GM18526 (cell line): ENCODE measurements at regions not wholly inside any gene's neighbourhood (a gene's known extent, or its start where the extent isn't known, plus 50 kb on each side); places are given as distances from the start of the nearest gene placed in this dataset.

Experiments used
- POLR2A ChIP-seq: IDR thresholded peaks from 3 replicates; pipeline ENCODE4 v1.6.1; 2011; ENCODE audit not compliant: insufficient read length; ENCODE audit errors: extremely low read depth

DNA sequence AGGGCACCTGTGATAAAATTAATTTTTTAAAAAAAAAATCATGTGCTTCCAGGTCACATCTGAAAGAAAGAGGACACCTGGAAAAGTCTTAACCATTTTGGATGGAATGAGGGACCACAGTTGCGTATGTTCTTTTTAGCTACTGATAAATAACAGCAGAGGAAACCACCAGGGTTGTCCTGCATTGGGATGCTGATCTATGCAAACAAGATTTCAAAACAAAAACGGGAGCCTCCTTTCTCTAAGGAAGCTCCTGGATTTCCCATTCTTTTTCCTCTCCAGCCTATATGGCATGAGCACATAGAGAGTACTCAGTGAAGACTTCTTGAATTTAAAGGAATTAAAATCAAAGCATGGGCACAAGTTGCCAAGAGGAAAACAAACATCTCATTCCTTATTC is 145.6 kb upstream of the THBS1 start:
- no peak for TF ChIP-seq POLR2A

DNA sequence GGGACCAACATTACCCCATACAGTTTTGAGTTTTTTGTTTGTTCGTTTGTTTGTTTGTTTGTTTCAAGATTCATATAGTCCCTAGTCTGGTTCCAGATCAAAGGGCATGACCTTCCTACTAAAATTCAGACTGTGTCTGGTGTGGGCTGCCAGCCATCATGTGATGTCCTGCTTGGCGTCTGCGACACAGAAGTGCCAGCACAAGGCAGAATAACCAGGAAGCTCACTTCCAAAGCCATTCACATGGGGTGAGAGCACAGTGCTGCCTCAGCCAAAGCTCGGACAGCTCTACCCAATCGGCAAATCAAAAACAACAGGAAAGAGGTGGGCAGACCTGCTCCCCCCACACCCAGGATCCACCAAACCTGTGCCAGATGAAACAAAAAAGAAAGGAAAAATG is 142.6 kb upstream of the THBS1 start:
- TF ChIP-seq POLR2A = no peak

DNA sequence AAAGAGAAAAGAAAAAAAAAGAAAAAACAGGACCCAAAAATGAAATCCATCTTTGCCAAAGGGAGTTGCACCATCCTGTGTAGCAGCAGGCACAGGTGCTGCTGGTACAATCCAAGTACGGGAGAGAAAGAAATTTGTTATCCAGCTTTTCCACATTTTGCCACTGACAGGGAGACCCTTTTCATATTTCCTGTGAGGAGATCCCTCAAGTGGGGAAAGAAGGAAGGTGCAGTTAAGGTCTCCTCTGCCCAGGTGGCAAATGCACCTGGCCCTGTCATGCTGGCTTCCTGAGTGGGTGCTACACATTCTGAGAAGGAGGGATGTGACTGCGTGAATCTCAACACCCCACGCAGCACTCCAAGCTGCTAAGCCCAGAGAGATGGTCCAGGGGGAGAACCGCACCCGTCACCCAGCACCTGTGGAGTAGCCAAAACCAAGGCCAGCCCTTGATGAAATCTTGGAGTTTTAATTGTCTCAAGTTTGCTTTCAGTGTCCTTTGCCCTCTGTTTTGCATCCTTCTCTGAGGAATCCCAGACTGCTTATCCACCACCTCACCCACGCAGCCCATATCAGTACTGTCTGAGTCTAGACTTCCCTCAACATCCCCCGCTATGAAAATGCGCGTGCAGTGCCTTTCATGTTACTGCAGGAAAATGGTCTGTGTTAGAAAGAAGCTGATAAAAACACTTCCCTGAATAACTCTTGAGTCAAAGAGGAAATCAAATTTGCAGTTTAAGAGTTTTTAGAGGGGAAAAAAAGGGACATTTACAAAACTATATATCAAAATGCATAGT is 141.9 kb upstream of the THBS1 start:
- no peak for TF ChIP-seq POLR2A

DNA sequence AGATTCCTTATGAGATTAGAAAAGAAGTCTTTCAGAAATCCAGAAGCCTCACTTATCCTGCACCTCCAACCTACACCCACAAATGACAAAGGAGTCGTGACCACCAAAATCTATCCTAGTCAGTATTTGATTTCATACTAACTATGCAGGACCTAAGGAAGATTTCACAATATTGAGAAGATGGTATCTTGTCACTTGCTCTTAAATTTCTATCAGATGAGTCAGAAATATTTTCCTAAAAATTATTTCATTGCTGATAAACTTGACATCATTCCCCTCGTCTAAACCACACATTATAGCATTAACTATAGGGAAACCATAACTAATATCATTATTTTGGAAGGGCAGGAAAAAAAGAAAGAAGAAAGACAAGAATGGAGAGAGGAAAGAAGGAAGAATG is 138.0 kb upstream of the THBS1 start:
- TF ChIP-seq POLR2A = no peak

DNA sequence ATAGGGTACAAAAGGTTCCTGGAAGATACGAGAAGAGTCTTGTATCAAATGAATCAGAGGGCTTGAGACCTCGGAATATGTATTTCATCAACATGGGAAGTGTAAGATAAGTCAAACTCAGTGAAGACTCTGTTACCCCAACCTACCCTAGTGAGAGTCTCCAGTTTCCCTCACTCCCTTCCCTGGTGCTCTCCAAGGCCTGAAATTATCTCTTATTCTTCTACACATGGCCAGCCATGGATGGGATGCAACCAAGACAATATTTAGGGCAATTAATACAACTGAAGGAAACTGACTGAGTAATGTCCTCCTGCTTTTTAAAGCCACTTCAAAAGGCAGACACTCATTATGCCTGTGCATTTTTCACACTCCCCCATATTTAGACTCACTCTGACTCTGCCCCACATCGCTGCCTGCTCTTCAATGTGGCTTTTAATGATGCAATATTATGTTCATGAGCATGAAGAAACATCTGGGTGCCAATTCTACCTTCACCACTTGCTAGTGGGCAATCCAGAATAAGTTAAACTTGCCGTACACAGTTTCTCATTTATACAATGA is 137.1 kb upstream of the THBS1 start:
- no peak for TF ChIP-seq POLR2A

DNA sequence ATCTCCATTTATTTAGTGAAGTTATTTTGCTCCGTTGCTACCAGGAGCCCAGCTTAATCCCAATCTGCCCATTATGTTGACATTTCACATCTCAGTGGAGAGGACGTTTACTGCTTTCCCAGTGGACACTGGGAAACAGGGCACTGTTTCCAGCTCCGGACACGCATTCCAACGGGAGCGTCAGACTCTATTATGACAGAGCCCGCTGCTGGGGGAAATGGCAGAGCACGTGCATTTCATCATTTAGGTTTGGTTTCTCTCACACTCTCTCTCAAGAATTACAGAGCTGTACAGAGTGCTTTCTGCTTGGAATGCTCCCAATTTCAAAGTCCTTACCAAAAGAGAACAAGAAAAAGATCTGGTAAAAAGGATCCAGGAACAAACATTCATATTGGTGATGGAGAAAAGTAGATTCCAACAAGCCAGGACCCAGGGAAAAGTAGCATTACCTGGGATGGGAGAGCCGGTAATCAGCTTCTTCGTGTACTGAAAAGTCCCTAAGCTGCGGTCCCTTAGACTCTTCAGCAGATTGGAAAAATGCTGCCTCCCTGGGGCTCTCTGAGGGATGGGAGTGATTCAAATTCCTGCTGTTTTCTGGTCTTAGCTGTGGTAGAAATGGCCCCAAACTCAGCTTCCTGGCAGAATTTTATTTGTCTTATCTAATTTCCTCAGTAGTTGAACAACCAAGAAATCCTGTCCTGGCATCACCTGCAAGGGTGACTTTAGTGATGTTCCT is 136.0 kb upstream of the THBS1 start:
- TF ChIP-seq POLR2A = no peak

DNA sequence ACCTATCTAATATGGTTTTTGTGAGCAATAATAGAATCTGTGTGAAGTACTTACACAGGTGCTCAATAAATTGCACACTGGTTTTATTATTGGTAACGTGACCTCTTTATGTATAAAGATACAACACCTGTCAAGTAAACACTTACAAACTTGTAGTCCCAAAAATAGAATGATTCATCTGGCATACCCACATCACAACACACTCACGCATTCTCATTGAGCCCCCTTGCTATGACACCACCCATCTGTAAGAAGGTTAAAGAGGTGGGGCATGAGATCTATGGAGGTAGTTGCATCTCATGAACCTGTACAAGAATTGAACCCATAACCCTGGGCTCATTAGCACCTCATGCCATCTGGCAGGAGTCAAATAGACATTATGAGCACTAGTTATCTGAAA is 134.9 kb upstream of the THBS1 start:
- no peak for TF ChIP-seq POLR2A

DNA sequence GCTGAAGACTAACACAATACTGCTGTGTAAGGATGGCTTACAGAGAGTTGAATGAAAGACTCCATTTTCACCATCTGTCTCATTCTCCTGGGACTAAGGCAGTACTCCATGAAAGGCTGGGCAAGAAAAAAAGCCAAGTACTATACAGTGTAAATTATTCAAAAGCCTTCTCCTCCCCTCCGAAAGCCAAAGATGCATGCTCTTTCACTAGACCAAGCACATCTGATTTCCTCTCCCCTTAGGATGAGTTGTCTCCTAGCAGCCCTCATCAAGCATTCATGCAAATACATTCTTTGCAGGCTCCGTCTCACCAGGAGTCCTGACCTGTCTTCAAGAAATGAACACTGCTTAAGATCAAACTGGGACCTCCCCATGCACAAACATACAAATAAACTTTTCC is 133.5 kb upstream of the THBS1 start:
- TF ChIP-seq POLR2A = no peak

DNA sequence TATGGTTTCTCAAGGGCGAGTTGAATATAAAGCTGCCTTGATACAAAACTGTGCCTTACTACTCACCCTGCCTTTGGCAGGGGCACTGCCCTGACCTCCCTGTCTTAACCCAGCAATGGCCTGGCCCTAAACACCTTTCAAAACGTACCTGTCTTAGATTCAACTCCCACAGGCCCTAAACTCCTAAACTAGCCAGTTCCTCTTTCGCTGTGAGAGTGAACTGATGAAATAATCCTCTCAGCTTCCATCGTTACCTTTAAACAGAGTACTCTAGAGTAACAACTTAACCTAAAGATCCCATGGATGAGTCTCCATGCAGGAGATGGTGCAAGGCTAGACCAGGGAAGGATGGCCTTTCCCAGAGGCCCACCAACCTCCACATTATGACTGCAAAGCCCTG is 133.0 kb upstream of the THBS1 start:
- TF ChIP-seq POLR2A = no peak

DNA sequence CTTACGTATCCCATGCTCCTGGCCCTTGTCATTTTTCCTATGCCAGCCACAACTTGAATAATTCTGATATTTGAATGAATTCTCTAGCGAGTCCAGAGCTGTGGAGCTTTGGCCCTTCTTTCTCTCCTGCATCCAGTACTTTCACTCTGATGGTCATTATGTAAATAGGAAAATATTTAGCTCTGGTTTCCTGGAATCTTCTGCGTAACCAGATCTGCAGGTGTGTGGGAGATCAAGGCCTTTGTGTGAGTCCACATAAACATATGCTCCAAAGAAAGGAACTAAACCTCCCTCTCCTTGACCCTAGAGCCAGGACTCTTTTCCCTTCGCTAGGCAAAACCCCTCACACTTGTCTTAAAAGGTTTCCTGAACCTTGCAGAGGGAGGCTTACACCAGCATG is 132.5 kb upstream of the THBS1 start:
- TF ChIP-seq POLR2A = no peak

DNA sequence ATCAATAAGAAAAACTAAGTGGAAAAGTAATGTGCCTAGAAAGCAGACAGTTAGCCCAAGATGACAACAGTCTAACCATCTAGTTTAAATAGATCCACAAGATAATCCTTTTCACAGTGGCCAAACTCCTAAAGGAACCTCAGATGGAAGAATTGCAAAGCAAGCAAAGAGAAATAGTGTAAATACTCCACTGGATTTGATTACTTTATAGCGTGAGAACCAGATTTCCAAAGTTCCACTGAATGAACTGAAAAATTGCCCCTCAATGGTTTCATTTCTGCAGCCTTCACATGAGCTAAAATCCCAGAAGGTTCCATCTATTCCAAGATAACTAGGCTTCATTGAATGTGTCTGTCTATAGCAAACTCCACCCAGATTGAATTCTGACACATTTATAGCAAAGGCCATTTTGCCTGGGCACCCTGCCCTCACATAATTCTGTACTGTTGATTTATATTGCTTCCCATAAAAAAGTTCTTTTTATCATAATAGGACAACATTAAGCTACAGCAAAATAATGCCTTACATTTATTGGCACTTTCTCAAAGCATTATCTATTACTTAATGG is 129.7 kb upstream of the THBS1 start:
- TF ChIP-seq POLR2A = no peak

DNA sequence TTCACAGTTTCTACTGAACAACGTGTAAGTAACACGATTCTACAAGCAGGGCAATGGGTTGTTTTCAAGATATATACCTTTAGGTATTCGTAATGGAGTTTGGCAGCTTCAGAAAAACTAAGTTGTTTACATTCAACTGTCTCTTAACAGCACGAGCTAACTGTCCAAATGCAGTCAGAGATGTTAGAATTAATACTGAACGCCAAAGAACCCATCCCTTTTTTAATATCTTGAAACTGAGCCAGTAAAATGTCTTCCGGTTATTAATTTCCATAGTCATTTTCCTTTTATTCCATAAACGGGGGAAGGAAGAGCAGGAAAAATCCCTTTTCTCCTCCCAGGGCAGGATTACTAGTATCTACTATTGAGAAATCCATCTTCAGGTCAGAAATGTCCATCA is 129.0 kb upstream of the THBS1 start:
- TF ChIP-seq POLR2A = no peak

DNA sequence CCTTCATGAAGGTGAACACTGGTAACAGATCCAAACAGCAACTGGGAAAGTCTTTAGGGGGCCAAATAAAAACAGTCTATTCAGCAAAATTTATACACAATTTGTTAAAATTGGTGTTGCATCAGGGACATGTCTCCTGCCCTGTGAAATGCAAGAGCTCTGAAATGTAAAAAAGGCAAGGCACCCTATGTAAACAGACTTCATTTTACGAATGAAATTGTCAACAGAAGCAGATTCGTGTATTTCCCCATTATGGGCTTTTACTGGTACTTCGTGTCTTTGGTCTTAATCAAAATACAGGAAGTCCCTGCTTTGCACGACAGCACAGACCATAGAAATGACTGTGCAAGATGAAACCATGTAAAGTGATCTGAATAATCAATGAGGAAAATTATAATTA is 127.3 kb upstream of the THBS1 start:
- TF ChIP-seq POLR2A = no peak

DNA sequence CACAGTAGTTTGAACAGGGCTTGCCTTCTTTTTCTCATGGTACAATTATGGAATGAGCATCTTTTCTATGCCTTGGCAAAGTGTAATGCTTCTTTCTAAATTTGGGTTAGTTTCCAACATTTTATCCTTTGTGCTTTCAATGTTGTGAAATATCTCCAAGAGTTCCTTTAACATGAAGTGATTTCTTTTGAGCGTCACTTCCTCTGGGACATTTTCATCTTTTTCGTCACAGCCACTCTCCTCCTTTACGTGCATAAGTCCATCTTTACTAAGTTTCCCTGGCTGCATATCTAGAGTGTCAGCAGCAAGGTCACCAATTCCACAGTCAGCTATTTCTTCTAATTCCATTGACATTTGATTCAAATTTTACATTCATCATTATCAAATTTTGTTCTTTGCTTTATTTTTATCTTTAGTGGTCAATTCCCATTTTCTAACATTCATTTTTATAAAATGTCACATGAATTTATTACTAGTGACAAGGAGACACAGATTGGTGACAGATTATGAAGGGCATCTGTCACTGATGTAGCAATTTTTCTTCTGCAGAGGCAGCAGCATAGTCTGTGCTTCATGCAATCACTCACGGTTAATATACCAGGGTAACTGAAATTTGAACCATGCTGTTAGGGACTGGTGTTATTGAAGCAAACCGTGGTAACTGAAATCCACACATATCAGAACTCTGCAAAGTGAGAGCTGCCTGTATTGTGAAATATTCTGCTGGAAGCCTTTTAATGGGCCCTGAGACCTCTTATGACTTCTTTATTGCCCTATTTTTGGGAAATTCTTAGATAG is 126.5 kb upstream of the THBS1 start:
- TF ChIP-seq POLR2A = no peak

DNA sequence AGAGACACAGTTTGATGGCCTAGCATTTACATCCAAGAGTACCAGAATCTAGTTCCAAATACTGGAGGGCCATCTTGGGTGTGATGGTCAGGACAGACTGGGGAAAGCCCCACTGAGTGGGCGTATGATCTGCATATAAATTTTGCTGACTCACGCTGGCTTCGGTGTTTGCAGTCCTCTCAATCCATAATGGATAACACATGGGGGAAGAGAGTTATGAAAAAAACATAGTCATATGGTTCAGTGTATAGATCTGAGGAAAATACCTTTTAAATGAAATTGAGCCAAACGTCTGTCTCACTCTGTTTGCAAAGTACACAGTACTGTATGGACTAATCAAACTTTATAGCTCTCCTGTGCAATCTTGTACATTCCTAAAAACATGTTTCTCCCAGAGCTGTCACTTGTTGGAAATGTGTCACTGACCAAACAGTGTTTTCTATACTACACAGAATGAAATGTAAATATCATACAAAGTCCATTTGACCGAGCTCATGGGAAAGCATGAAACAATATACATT is 125.3 kb upstream of the THBS1 start:
- TF ChIP-seq POLR2A = no peak

DNA sequence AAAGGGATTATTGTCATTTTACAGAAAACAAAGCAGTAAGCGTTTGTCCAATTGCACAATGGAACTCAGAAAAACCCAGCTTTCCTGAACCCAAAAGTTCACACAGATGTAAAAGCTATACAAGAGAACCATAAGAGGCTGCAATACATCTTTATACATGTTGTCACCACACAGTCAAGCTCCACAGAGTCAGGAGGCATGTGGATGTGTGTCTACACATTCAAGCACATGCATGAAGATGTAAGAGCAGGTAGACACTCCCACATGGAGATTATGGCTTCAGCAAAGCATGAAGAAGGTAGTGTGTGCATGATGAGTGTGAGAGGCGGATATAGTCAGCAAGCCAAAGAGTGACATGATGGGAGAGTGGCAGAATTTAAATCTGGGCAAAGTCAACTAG is 124.7 kb upstream of the THBS1 start:
- no peak for TF ChIP-seq POLR2A
